ENCODE measurements at regions not wholly inside any gene's neighbourhood (a gene's known extent, or its start where the extent isn't known, plus 50 kb on each side); places are given as distances from the start of the nearest gene placed in this dataset.
"Not testable (repeated sequence)": the region's sequence is repeated elsewhere in the genome, so short reads cannot be mapped to it uniquely, and the experiment has no call there.

DNA sequence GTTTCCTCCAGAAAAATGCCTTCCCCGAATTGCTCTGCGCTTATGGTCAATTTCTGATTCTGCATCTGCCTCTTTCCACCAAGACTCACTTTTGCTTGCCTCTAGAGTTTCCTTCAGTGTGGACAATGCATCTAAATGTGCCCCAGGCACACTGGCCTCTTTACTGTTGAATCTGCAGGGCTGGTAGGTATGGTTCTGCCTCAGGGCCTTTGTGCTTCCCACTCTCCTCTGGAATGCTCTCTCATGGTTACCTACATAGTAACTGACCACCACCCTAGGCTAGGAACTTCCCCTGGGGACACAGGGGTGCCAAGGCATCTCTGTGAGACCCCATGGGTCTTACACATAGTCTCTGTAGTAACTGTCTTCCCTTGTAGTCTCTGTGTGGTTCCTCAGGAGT lies 1258.6 kb downstream of the CDH12 start:
- intact Hi-C loops (cut with DNase I, micrococcal nuclease): no loop called here
- POLR2A ChIA-PET: no interaction called here
- ATAC-seq (no peak), DNase-seq (no peak)
- CTCF ChIA-PET: no interaction called here
- no peak overlapping the region for H3K27ac Mint-ChIP-seq
- no peak overlapping the region for H3K4me3 Mint-ChIP-seq
- no peaks in the 10 kb centered on the region for H3K4me1 Mint-ChIP-seq
- H3K9me3 Mint-ChIP-seq (ENCODE audit: low read depth): peaks cover 12% of the 10 kb centered on the region
- H3K36me3 Mint-ChIP-seq (ENCODE audit: low read depth): no peaks in the 10 kb centered on the region
- no peaks in the 10 kb centered on the region for H3K27me3 Mint-ChIP-seq

DNA sequence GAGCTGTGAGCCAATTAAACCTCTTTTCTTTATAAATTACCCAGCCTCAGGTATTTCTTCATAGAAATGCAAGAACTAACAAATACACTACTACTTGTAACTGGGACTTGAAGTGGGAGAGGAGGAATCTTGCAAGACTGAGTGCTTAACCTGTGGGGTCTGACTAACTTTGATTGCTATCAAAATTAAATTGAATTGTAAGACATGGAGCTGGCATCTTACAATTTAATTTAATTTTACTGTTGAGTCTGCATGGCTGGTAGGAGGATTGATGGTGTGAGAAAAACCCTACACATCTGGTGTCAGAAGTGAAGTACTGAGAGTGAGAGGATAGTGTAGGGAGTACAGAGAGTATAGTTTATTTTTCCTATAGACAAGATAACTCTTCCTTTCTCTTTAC lies 1259.9 kb downstream of the CDH12 start:
- no peaks in the 10 kb centered on the region for H3K27me3 Mint-ChIP-seq
- H3K36me3 Mint-ChIP-seq (ENCODE audit: low read depth): no peaks in the 10 kb centered on the region
- intact Hi-C loops (cut with DNase I, micrococcal nuclease): no loop called here
- no peak overlapping the region for H3K27ac Mint-ChIP-seq
- no peak overlapping the region for H3K4me3 Mint-ChIP-seq
- H3K9me3 Mint-ChIP-seq (ENCODE audit: low read depth): peaks cover 10% of the 10 kb centered on the region
- no peaks in the 10 kb centered on the region for H3K4me1 Mint-ChIP-seq
- DNase-seq: no peak
- no peak for ATAC-seq
- ChIA-PET POLR2A (interaction anchor here (0.6 kb wide), 1 partner anchor 1454 kb away, joined by 3 read pairs; no protein-coding TSS in a partner anchor), CTCF (interaction anchor here (0.6 kb wide), 1 partner anchor 27 kb away, joined by 3 read pairs; no protein-coding TSS in a partner anchor)

DNA sequence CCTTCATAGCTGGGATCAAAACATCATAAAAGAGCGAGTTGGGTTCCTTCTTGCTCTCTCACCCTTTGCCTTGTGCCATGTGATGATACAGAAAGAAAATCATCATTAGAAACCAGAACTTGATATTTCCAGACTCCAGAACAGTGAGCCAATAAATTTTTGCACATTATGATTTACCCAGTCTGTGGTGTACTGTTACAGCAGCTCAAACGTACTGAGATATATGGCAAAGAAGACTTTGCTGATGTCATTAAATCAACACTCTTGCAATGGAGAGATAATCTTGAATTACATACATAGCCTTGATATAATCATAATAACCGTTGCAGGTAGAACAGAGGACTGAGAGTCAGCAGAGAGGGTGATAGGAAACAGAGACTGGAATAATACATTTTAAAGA lies 1271.6 kb downstream of the CDH12 start:
- H3K36me3 Mint-ChIP-seq (ENCODE audit: low read depth): peaks cover 7% of the 10 kb centered on the region
- ATAC-seq (no peak), DNase-seq (no peak)
- ChIA-PET POLR2A (no interaction called here), CTCF (no interaction called here)
- no peak overlapping the region for H3K27ac Mint-ChIP-seq
- intact Hi-C loops (cut with DNase I, micrococcal nuclease): no loop called here
- H3K9me3 Mint-ChIP-seq (ENCODE audit: low read depth): peaks cover 9% of the 10 kb centered on the region
- no peaks in the 10 kb centered on the region for H3K4me1 Mint-ChIP-seq
- no peaks in the 10 kb centered on the region for H3K27me3 Mint-ChIP-seq
- H3K4me3 Mint-ChIP-seq: no peak overlapping the region

DNA sequence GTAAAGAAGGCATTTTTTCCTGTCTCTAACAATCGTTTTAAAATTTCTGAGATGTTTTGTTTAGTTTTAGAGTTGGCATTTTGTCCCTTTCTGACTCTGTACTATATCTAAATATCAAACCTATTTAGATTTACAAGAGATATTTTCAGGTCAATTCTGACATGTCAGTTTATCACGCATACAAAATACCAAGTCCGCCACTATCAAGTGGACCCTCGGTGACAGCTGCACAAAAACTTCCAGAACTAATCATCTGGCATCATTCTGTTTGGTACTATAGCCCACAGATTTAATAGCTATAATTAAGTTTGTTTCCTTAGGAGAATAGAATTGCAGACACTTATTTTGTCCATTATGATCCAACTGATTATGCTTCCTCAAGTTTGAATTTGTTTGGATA lies 1278.2 kb downstream of the CDH12 start:
- Mint-ChIP-seq H3K36me3 (ENCODE audit: low read depth) (peaks cover 4% of the 10 kb centered on the region), H3K27me3 (no peaks in the 10 kb centered on the region), H3K4me3 (no peak overlapping the region), H3K9me3 (ENCODE audit: low read depth) (peaks cover 5% of the 10 kb centered on the region), H3K4me1 (no peaks in the 10 kb centered on the region), H3K27ac (no peak overlapping the region)
- POLR2A ChIA-PET: no interaction called here
- DNase-seq (no peak), ATAC-seq (no peak)
- intact Hi-C loops (cut with DNase I, micrococcal nuclease): no loop called here
- CTCF ChIA-PET: interaction anchor here (0.6 kb wide), 1 partner anchor 12 kb away, joined by 3 read pairs; no protein-coding TSS in a partner anchor

DNA sequence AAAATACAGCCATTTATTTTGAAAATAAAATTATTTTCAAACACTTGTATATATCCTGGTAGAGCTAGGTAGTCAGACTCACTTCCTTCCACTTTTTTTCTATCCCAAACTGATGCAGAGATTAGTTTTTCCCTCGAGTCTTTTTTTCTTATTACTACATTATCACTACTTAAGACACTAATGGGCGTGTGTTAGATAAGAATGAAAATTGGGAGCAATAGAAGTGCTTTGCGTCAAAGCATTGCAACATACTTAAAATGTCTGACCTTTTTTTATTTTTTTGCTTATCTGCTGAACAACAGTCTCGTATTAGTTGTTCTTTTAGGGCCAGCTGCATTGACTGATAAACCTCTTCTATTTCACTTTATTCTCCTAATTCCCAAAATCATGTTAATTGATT lies 1278.7 kb downstream of the CDH12 start:
- ChIA-PET CTCF (interaction anchor here (0.6 kb wide), 1 partner anchor 12 kb away, joined by 3 read pairs; no protein-coding TSS in a partner anchor), POLR2A (no interaction called here)
- peaks cover 3% of the 10 kb centered on the region for H3K36me3 Mint-ChIP-seq (ENCODE audit: low read depth)
- H3K4me3 Mint-ChIP-seq: no peak overlapping the region
- DNase-seq: no peak
- H3K27me3 Mint-ChIP-seq: no peaks in the 10 kb centered on the region
- peaks cover 4% of the 10 kb centered on the region for H3K9me3 Mint-ChIP-seq (ENCODE audit: low read depth)
- no peaks in the 10 kb centered on the region for H3K4me1 Mint-ChIP-seq
- no peak for ATAC-seq
- intact Hi-C loops (cut with DNase I, micrococcal nuclease): no loop called here
- no peak overlapping the region for H3K27ac Mint-ChIP-seq

DNA sequence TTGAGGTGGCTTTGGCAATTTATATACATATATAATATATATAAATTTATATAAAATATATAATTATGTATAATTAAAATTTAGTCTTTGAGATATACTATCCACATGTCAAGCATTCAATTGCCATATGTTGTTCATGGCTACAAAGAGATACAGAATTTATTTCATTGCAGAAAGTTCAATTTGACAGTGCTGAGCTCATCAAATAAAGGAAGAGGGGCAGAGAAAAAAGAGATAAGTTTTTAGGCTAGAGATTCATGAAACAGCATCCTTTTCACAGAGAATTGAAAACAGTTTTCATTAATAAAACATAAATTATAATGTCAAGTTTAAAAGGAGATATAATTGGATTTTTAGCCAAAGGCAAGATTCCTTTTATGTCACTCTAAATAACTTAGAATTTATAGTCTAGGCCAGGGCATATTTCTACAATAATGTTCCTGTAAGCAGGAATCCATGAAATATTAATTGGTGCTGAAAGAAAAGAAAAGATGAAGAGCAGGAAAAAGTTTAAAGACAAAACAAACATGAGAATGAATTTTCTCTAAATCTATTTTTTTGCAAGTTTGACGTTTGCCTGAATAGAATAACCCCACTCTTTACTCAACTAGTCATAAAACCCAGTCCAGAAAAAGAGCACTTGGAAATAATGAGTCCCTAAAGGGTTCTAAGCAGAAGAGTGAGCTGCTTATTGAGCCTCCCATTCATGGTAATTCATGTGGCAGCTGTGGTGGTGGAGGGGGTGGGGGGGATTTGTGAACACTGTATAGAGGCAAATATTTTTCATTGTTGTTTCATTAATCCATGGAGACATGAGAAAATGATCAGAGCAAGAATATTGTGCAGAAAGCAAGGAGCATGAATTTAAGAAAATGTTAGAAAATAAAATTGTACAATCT lies 1279.5 kb downstream of the CDH12 start:
- no peak for DNase-seq
- no peaks in the 10 kb centered on the region for H3K4me1 Mint-ChIP-seq
- intact Hi-C loops (cut with DNase I, micrococcal nuclease): no loop called here
- ChIA-PET CTCF (no interaction called here), POLR2A (no interaction called here)
- H3K36me3 Mint-ChIP-seq (ENCODE audit: low read depth): peaks cover 2% of the 10 kb centered on the region
- ATAC-seq: no peak
- H3K4me3 Mint-ChIP-seq: no peak overlapping the region
- H3K9me3 Mint-ChIP-seq (ENCODE audit: low read depth): peaks cover 2% of the 10 kb centered on the region
- H3K27me3 Mint-ChIP-seq: no peaks in the 10 kb centered on the region
- H3K27ac Mint-ChIP-seq: no peak overlapping the region

DNA sequence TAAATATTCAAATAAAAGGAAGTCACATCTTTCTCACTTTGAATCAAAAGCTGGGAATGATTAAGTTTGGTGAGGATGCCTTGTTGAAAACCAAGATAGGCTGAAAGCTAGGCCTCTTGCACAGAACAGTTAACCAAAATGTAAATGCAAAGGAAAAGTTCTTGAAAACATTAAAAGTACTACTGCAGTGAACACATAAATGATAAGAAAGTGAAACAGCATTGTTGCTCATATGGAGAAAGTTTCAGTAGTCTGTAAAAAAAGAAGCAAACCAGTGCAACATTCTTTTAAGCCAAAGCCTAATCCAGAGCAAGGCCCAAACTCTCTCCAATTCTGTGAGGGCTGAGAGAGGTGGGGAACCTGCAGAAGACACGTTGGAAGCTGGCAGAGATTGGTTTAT lies 1281.9 kb downstream of the CDH12 start:
- intact Hi-C loops (cut with DNase I, micrococcal nuclease); POLR2A ChIA-PET; DNase-seq; H3K9me3 Mint-ChIP-seq (ENCODE audit: low read depth); H3K4me3 Mint-ChIP-seq; CTCF ChIA-PET; H3K27ac Mint-ChIP-seq; H3K36me3 Mint-ChIP-seq (ENCODE audit: low read depth); ATAC-seq; H3K4me1 Mint-ChIP-seq; H3K27me3 Mint-ChIP-seq: not testable (repeated sequence)

DNA sequence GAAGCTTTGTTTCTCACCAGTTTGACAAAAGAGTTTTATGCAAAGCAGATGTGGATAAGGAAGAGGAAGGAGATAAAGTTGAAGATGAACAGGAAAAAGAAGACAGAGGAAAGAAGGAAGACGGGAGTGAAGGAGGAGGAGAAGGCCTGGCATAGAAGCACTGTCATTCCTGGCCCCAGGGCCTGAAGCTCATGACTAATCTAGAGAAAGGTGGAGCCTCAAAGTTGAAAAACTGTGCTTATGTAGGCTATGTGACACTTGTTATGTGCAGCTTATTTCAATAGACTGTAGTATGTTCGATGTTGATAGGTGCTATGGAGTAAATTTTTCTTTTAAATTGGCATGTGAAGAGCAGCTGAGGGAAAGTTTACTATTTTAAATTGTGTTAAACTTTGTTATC lies 1294.0 kb downstream of the CDH12 start:
- H3K4me1 Mint-ChIP-seq; POLR2A ChIA-PET; H3K27me3 Mint-ChIP-seq; intact Hi-C loops (cut with DNase I, micrococcal nuclease); H3K36me3 Mint-ChIP-seq (ENCODE audit: low read depth); DNase-seq; H3K9me3 Mint-ChIP-seq (ENCODE audit: low read depth); CTCF ChIA-PET; H3K4me3 Mint-ChIP-seq; ATAC-seq; H3K27ac Mint-ChIP-seq: not testable (repeated sequence)

DNA sequence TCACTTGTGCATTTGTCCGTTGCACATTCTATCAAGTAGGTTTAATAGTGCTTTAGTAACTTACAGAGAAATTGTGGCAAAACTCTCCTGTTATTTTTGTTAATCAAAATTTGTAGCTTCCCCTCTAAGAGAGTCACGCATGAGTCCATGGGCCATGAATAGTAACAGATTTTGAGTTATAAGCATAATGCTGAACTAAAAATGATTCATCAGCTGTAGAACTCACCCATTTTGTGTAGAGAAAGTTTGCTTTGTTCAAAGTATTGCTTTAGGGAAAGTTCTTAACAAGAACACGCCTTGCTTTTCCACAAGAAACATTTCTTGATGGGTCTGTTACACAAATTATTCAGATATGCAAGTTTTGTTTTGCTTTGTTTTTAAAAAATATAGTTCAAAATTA lies 1300.9 kb downstream of the CDH12 start:
- ATAC-seq; H3K4me1 Mint-ChIP-seq; DNase-seq; intact Hi-C loops (cut with DNase I, micrococcal nuclease); H3K9me3 Mint-ChIP-seq (ENCODE audit: low read depth); POLR2A ChIA-PET; H3K27me3 Mint-ChIP-seq; H3K4me3 Mint-ChIP-seq; H3K27ac Mint-ChIP-seq; CTCF ChIA-PET; H3K36me3 Mint-ChIP-seq (ENCODE audit: low read depth): not testable (repeated sequence)

DNA sequence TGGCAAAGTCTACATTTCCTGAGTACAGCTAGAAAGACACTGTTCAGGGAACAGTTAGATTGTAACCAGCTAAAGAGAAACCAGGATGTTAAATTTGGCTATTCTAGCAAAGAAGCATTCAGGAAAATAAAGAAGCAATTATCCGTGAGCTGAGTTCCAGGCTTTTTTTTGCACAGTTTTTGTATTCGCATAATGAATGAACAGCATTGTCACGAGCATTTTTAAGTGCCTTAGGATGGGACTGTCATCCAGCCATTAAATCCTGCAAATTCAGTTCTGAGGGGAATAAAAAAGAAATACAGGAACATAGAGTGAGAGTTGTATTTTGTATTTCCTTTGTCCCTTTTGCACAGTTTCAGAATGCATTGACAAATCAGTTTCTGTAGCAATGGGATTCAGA lies 1302.2 kb downstream of the CDH12 start:
- POLR2A ChIA-PET; CTCF ChIA-PET; H3K9me3 Mint-ChIP-seq (ENCODE audit: low read depth); DNase-seq; intact Hi-C loops (cut with DNase I, micrococcal nuclease); H3K4me1 Mint-ChIP-seq; H3K4me3 Mint-ChIP-seq; H3K27me3 Mint-ChIP-seq; H3K27ac Mint-ChIP-seq; ATAC-seq; H3K36me3 Mint-ChIP-seq (ENCODE audit: low read depth): not testable (repeated sequence)

DNA sequence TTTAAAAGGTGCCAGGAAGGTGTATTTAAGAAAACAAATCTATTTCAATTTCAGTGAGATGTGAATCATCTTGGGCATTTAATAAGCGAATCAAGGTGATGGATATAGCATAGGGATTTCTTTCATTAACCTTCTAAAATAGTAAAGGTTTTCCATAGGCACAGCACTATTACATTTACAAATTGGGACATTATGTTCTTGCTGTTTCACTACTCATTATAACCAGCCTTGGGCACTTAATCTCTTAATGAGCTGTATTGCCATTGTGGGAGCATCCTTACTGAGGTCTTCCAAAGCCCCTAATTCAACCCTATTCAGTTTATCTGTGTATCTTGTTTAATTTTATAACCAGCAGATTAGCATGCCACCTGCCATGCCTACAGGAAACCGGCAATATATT lies 1305.5 kb downstream of the CDH12 start:
- H3K9me3 Mint-ChIP-seq (ENCODE audit: low read depth); H3K27me3 Mint-ChIP-seq; DNase-seq; H3K27ac Mint-ChIP-seq; intact Hi-C loops (cut with DNase I, micrococcal nuclease); H3K36me3 Mint-ChIP-seq (ENCODE audit: low read depth); H3K4me1 Mint-ChIP-seq; CTCF ChIA-PET; POLR2A ChIA-PET; ATAC-seq; H3K4me3 Mint-ChIP-seq: not testable (repeated sequence)

DNA sequence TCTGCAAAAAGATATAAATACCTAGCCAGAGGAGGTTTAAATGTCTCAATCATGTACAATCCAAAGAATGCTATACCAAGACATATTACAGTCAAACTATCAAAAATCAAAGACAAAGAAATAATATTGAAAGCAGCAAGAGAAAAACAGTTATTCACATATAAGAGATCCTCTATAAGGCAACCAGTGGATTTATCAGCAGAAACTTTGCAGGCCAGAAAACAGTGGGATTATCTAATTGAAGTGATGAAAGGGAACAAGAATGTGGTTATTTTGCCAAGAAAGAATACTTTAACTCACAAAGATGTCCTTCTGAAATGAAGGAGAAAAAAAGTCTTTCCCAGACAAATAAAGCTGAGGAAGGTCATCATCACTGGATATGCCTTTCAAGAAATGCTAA lies 1318.0 kb downstream of the CDH12 start:
- H3K36me3 Mint-ChIP-seq (ENCODE audit: low read depth); H3K9me3 Mint-ChIP-seq (ENCODE audit: low read depth); H3K27me3 Mint-ChIP-seq; CTCF ChIA-PET; H3K27ac Mint-ChIP-seq; H3K4me3 Mint-ChIP-seq; ATAC-seq; H3K4me1 Mint-ChIP-seq; intact Hi-C loops (cut with DNase I, micrococcal nuclease); POLR2A ChIA-PET; DNase-seq: not testable (repeated sequence)

Measured in activated CD4-positive, alpha-beta T cell treated with anti-CD3 and anti-CD28 coated beads for 36 hours (primary cell).